H9 (cell line): ENCODE measurements at regions not wholly inside any gene's neighbourhood (a gene's known extent, or its start where the extent isn't known, plus 50 kb on each side); places are given as distances from the start of the nearest gene placed in this dataset.

Source experiments
- DNase-seq: peaks from one replicate; pipeline ENCODE4 v3.0.0-alpha.2; 2017
- H2AFZ ChIP-seq: one replicate; pipeline ENCODE4 v1.6.1; 2013; ENCODE audit warnings: mild to moderate bottlenecking, low read length, control low read depth, moderate library complexity
- H2AK5ac ChIP-seq: 2 replicates; pipeline ENCODE4 v1.6.1; 2013; ENCODE audit warnings: low read length, control low read depth, mixed read lengths; ENCODE audit not compliant: insufficient read length
- H2BK120ac ChIP-seq: one replicate; pipeline ENCODE4 v1.6.1; 2013; ENCODE audit warnings: low read depth, mild to moderate bottlenecking, low read length, control low read depth, inconsistent platforms; ENCODE audit not compliant: poor library complexity, severe bottlenecking
- H2BK12ac ChIP-seq: 2 replicates; pipeline ENCODE4 v1.6.1; 2013; ENCODE audit warnings: low read length, control low read depth, mixed read lengths, low read depth; ENCODE audit not compliant: insufficient read length
- H2BK15ac ChIP-seq: 2 replicates; pipeline ENCODE4 v1.6.1; 2013; ENCODE audit warnings: low read depth, low read length, control low read depth
- H2BK20ac ChIP-seq: one replicate; pipeline ENCODE4 v1.6.1; 2013; ENCODE audit warnings: low read depth, mild to moderate bottlenecking, low read length, control low read depth, inconsistent platforms; ENCODE audit not compliant: poor library complexity, severe bottlenecking
- H2BK5ac ChIP-seq: 2 replicates; pipeline ENCODE4 v1.6.1; 2013; ENCODE audit warnings: low read length, control low read depth, mixed read lengths; ENCODE audit not compliant: insufficient read length
- H3K14ac ChIP-seq: 2 replicates; pipeline ENCODE4 v1.6.1; 2013; ENCODE audit warnings: low read length, control low read depth; ENCODE audit not compliant: insufficient read depth
- H3K18ac ChIP-seq: 2 replicates; pipeline ENCODE4 v1.6.1; 2013; ENCODE audit warnings: low read depth, mild to moderate bottlenecking, mixed read lengths, low read length, control low read depth; ENCODE audit not compliant: insufficient read length
- H3K23ac ChIP-seq: 2 replicates; pipeline ENCODE4 v1.6.1; 2013; ENCODE audit warnings: low read length, control low read depth, mixed read lengths, low read depth; ENCODE audit not compliant: insufficient read length
- H3K23me2 ChIP-seq: 2 replicates; pipeline ENCODE4 v1.6.1; 2013; ENCODE audit warnings: low read depth, mild to moderate bottlenecking, mixed read lengths, low read length, control low read depth; ENCODE audit not compliant: insufficient read length, poor library complexity, severe bottlenecking
- H3K27ac ChIP-seq: 2 replicates; pipeline ENCODE4 v1.5.1; 2013; ENCODE audit warnings: low read length, control low read depth, mixed read lengths, low read depth; ENCODE audit not compliant: insufficient read length
- H3K27me3 ChIP-seq: 2 replicates; pipeline ENCODE4 v1.6.1; 2013; ENCODE audit warnings: low read length, control low read depth, inconsistent platforms; ENCODE audit not compliant: insufficient read depth
- H3K4ac ChIP-seq: 2 replicates; pipeline ENCODE4 v1.6.1; 2013; ENCODE audit warnings: low read depth, mild to moderate bottlenecking, control low read depth, inconsistent platforms, low read length, moderate library complexity
- H3K4me1 ChIP-seq: 2 replicates; pipeline ENCODE4 v1.6.1; 2013; ENCODE audit warnings: low read length, control low read depth, inconsistent platforms; ENCODE audit not compliant: insufficient read depth
- H3K4me2 ChIP-seq: 2 replicates; pipeline ENCODE4 v1.6.1; 2013; ENCODE audit warnings: low read length, control low read depth, mixed read lengths; ENCODE audit not compliant: insufficient read length, insufficient read depth
- H3K56ac ChIP-seq: 2 replicates; pipeline ENCODE4 v1.6.1; 2013; ENCODE audit warnings: low read depth, mild to moderate bottlenecking, mixed read lengths, low read length, control low read depth; ENCODE audit not compliant: insufficient read length
- H3K79me1 ChIP-seq: 2 replicates; pipeline ENCODE4 v1.6.1; 2013; ENCODE audit warnings: low read depth, mild to moderate bottlenecking, moderate library complexity, low read length, control low read depth, inconsistent platforms; ENCODE audit not compliant: insufficient read depth, poor library complexity, severe bottlenecking
- H3K79me2 ChIP-seq: 2 replicates; pipeline ENCODE4 v1.6.1; 2013; ENCODE audit warnings: low read length, control low read depth, inconsistent platforms; ENCODE audit not compliant: insufficient read depth
- H3K9ac ChIP-seq: 2 replicates; pipeline ENCODE4 v1.6.1; 2013; ENCODE audit warnings: low read length, control low read depth, mixed read lengths; ENCODE audit not compliant: insufficient read length; ENCODE audit errors: extremely low read depth
- H3K9me3 ChIP-seq: one replicate; pipeline ENCODE4 v1.6.1; 2013; ENCODE audit warnings: low read depth, low read length, inconsistent platforms; ENCODE audit not compliant: control insufficient read depth
- H3T11ph ChIP-seq: one replicate; pipeline ENCODE4 v1.6.1; 2013; ENCODE audit warnings: mild to moderate bottlenecking, low read length, control low read depth, inconsistent platforms
- H4K20me1 ChIP-seq: one replicate; pipeline ENCODE4 v1.6.1; 2013; ENCODE audit not compliant: control insufficient read depth, insufficient read length, insufficient read depth
- H4K5ac ChIP-seq: 2 replicates; pipeline ENCODE4 v1.6.1; 2013; ENCODE audit warnings: low read depth, mild to moderate bottlenecking, mixed read lengths, low read length, control low read depth; ENCODE audit not compliant: insufficient read length
- H4K8ac ChIP-seq: replicated peaks from 2 replicates; pipeline ENCODE4 v1.6.1; 2013; ENCODE audit warnings: low read length, control low read depth, mixed read lengths, low read depth; ENCODE audit not compliant: insufficient read length
- H4K91ac ChIP-seq: 2 replicates; pipeline ENCODE4 v1.6.1; 2013; ENCODE audit warnings: low read depth, mild to moderate bottlenecking, moderate library complexity, mixed read lengths, low read length, control low read depth; ENCODE audit not compliant: insufficient read length
- H3K27ac Mint-ChIP-seq, 3 experiments: 2 replicates in 2 of 3; 3 replicates in 1 of 3; pipeline ENCODE4 v1.8.0; 2020 to 2021; ENCODE audit warnings: mixed read lengths in 3 of 3, mild to moderate bottlenecking in 1 of 3, moderate library complexity in 1 of 3
- H3K27me3 Mint-ChIP-seq: 2 replicates; pipeline ENCODE4 v1.8.0; 2021; ENCODE audit warnings: low read depth, mild to moderate bottlenecking, moderate library complexity, mixed read lengths
- H3K36me3 Mint-ChIP-seq, 3 experiments: 2 replicates in 2 of 3; 3 replicates in 1 of 3; pipeline ENCODE4 v1.8.0; 2020 to 2021; ENCODE audit warnings: low read depth in 3 of 3, mixed read lengths in 3 of 3; ENCODE audit not compliant: insufficient read depth in 1 of 3
- H3K4me1 Mint-ChIP-seq, 2 experiments: 2 replicates each; pipeline ENCODE4 v1.8.0; 2020; ENCODE audit warnings: mixed read lengths in 2 of 2
- H3K4me3 Mint-ChIP-seq, 2 experiments: 2 replicates in 1 of 2; 3 replicates in 1 of 2; pipeline ENCODE4 v1.8.0; 2020 to 2021; ENCODE audit warnings: mild to moderate bottlenecking in 2 of 2, mixed read lengths in 2 of 2, moderate library complexity in 1 of 2
- H3K9me3 Mint-ChIP-seq, 2 experiments: 2 replicates in 1 of 2; 3 replicates in 1 of 2; pipeline ENCODE4 v1.8.0; 2020; ENCODE audit warnings: mild to moderate bottlenecking in 2 of 2, mixed read lengths in 2 of 2, moderate library complexity in 1 of 2
- WGBS: extraction: QIAGEN DNeasy Blood & Tissue Kit; methylation state at CpG from one replicate; pipeline ENCODE4 v1.1.7; 2013; ENCODE audit warnings: missing lambda C conversion rate, low lambda C conversion rate, mixed read lengths; ENCODE audit not compliant: insufficient read length; ENCODE audit errors: extremely low coverage; 5-methylcytosine and 5-hydroxymethylcytosine counted together
- TF ChIP-seq, protein P1 (sequence below): fragments of 200-600 bp; sonication (generic); conservative IDR thresholded peaks from 3 replicates; pipeline ENCODE4 v1.8.0; 2021; ENCODE audit warnings: antibody characterized with exemption, mild to moderate bottlenecking

DNA sequence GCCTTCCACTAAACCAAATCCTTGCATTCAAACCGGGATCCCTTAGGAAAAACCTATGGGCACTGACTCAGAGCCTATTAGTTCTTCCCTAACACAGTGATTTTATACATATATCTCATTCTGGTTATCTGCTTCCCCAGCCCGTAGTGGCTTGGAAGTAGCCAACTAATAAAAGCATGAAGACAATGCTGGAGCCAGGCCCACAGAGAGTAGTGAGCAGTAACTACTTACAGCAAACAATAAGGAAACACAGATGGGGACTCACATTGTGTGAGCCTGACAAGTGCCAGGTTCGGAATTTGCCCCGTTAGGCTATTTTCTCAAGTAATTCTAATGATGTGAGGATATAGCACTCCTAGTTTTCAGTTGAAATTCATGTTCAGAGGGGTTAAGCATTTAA is 83.3 kb upstream of the OR5AK2 start:
- no peak overlapping the region for H3K23ac ChIP-seq
- H2BK20ac ChIP-seq = no peak overlapping the region
- no peaks in the 10 kb centered on the region for H3K27me3 Mint-ChIP-seq
- no peak overlapping the region for H2AK5ac ChIP-seq
- H3K14ac ChIP-seq = no peak overlapping the region
- no peak overlapping the region for H3K27ac ChIP-seq
- peaks cover 3% of the 10 kb centered on the region in 2 experiments; a peak in 2 of 5 replicates for H3K9me3 Mint-ChIP-seq
- no peak overlapping the region for H2BK5ac ChIP-seq
- H3K79me1 ChIP-seq = no peaks in the 10 kb centered on the region
- TF ChIP-seq, protein P1, sequence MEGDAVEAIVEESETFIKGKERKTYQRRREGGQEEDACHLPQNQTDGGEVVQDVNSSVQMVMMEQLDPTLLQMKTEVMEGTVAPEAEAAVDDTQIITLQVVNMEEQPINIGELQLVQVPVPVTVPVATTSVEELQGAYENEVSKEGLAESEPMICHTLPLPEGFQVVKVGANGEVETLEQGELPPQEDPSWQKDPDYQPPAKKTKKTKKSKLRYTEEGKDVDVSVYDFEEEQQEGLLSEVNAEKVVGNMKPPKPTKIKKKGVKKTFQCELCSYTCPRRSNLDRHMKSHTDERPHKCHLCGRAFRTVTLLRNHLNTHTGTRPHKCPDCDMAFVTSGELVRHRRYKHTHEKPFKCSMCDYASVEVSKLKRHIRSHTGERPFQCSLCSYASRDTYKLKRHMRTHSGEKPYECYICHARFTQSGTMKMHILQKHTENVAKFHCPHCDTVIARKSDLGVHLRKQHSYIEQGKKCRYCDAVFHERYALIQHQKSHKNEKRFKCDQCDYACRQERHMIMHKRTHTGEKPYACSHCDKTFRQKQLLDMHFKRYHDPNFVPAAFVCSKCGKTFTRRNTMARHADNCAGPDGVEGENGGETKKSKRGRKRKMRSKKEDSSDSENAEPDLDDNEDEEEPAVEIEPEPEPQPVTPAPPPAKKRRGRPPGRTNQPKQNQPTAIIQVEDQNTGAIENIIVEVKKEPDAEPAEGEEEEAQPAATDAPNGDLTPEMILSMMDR = no peak
- H3K27ac Mint-ChIP-seq = no peak overlapping the region
- H3K56ac ChIP-seq = no peak overlapping the region
- no peak overlapping the region for H4K5ac ChIP-seq
- no peak overlapping the region for H3K9ac ChIP-seq
- H2AFZ ChIP-seq = no peak overlapping the region
- H3K4ac ChIP-seq = no peak overlapping the region
- H4K20me1 ChIP-seq = no peaks in the 10 kb centered on the region
- no peak overlapping the region for H4K91ac ChIP-seq
- H3K27me3 ChIP-seq = no peaks in the 10 kb centered on the region
- H3K4me1 ChIP-seq = no peaks in the 10 kb centered on the region
- no CpG with 5 or more reads among the region's 4 CpGs for WGBS
- no peak overlapping the region for H2BK12ac ChIP-seq
- no peaks in the 10 kb centered on the region for H3K4me1 Mint-ChIP-seq
- no peak overlapping the region for H3K4me3 Mint-ChIP-seq
- H3K9me3 ChIP-seq = peaks cover 9% of the 10 kb centered on the region
- no peak for DNase-seq
- no peak overlapping the region for H3K18ac ChIP-seq
- no peak overlapping the region for H2BK120ac ChIP-seq
- no peak overlapping the region for H2BK15ac ChIP-seq
- H3K23me2 ChIP-seq = no peaks in the 10 kb centered on the region
- H3T11ph ChIP-seq = no peak overlapping the region
- H3K4me2 ChIP-seq = no peak overlapping the region
- no peak overlapping the region for H4K8ac ChIP-seq
- H3K79me2 ChIP-seq = no peaks in the 10 kb centered on the region
- no peaks in the 10 kb centered on the region; a peak in 1 of 7 replicates for H3K36me3 Mint-ChIP-seq
